ENCODE measurements at regions not wholly inside any gene's neighbourhood (a gene's known extent, or its start where the extent isn't known, plus 50 kb on each side); places are given as distances from the start of the nearest gene placed in this dataset.

GRCh38 chr6:44631968-44632367, 244.5 kb downstream of the CDC5L start:
- no peak overlapping the region for H3K27ac ChIP-seq (ENCODE audit: low read length)
- no peaks in the 10 kb centered on the region for H3K4me1 ChIP-seq (ENCODE audit: low read length)
- no peaks in the 10 kb centered on the region for H3K36me3 ChIP-seq (ENCODE audit: insufficient read depth, low read length)
- DNase-seq: no peak
- no peak overlapping the region for H3K4me2 ChIP-seq (ENCODE audit: low read depth, low read length, poor library complexity, severe bottlenecking)
- no peak overlapping the region for H2AFZ ChIP-seq (ENCODE audit: low read length)
- H3K9ac ChIP-seq (ENCODE audit: low read length): no peak overlapping the region
- no peak overlapping the region for H3K4me3 ChIP-seq (ENCODE audit: low read length)
- no peaks in the 10 kb centered on the region for H4K20me1 ChIP-seq (ENCODE audit: insufficient read depth, low read depth, low read length)
- no peaks in the 10 kb centered on the region for H3K9me3 ChIP-seq (ENCODE audit: low read length)
- H3K79me2 ChIP-seq (ENCODE audit: low read length): no peaks in the 10 kb centered on the region
- no peaks in the 10 kb centered on the region for H3K9me2 ChIP-seq (replicated peaks; ENCODE audit: insufficient read depth, low read length)
- H3K27me3 ChIP-seq (ENCODE audit: low read length): no peaks in the 10 kb centered on the region

- DNase-seq: no peak
- no peak overlapping the region for H3K4me2 ChIP-seq (ENCODE audit: low read depth, low read length, poor library complexity, severe bottlenecking)
- H3K9ac ChIP-seq (ENCODE audit: low read length): no peak overlapping the region
- H3K4me1 ChIP-seq (ENCODE audit: low read length): no peaks in the 10 kb centered on the region
- H3K9me3 ChIP-seq (ENCODE audit: low read length): no peaks in the 10 kb centered on the region
- H3K79me2 ChIP-seq (ENCODE audit: low read length): no peaks in the 10 kb centered on the region
- H3K4me3 ChIP-seq (ENCODE audit: low read length): no peak overlapping the region
- H3K36me3 ChIP-seq (ENCODE audit: insufficient read depth, low read length): no peaks in the 10 kb centered on the region
- H3K27me3 ChIP-seq (ENCODE audit: low read length): no peaks in the 10 kb centered on the region
- no peak overlapping the region for H2AFZ ChIP-seq (ENCODE audit: low read length)
- no peaks in the 10 kb centered on the region for H3K9me2 ChIP-seq (replicated peaks; ENCODE audit: insufficient read depth, low read length)
- H3K27ac ChIP-seq (ENCODE audit: low read length): no peak overlapping the region
- no peaks in the 10 kb centered on the region for H4K20me1 ChIP-seq (ENCODE audit: insufficient read depth, low read depth, low read length)
These were observed 246.8 kb downstream of the CDC5L start for GRCh38 chr6:44634321-44634720.

- Histone ChIP-seq H3K9me2 (replicated peaks; ENCODE audit: insufficient read depth, low read length) (no peaks in the 10 kb centered on the region), H3K79me2 (ENCODE audit: low read length) (no peaks in the 10 kb centered on the region), H3K27me3 (ENCODE audit: low read length) (no peaks in the 10 kb centered on the region), H4K20me1 (ENCODE audit: insufficient read depth, low read depth, low read length) (no peaks in the 10 kb centered on the region), H3K4me1 (ENCODE audit: low read length) (no peaks in the 10 kb centered on the region), H3K9ac (ENCODE audit: low read length) (no peak overlapping the region), H2AFZ (ENCODE audit: low read length) (no peak overlapping the region), H3K9me3 (ENCODE audit: low read length) (no peaks in the 10 kb centered on the region), H3K4me2 (ENCODE audit: low read depth, low read length, poor library complexity, severe bottlenecking) (no peak overlapping the region), H3K4me3 (ENCODE audit: low read length) (no peak overlapping the region), H3K27ac (ENCODE audit: low read length) (no peak overlapping the region), H3K36me3 (ENCODE audit: insufficient read depth, low read length) (no peaks in the 10 kb centered on the region)
- DNase-seq: no peak
These were observed 248.0 kb downstream of the CDC5L start for GRCh38 chr6:44635486-44635885.

GRCh38 chr6:44636561-44637248, 249.2 kb downstream of the CDC5L start:
- no peaks in the 10 kb centered on the region for H3K9me2 ChIP-seq (replicated peaks; ENCODE audit: insufficient read depth, low read length)
- H3K79me2 ChIP-seq (ENCODE audit: low read length): no peaks in the 10 kb centered on the region
- H3K4me1 ChIP-seq (ENCODE audit: low read length): no peaks in the 10 kb centered on the region
- H4K20me1 ChIP-seq (ENCODE audit: insufficient read depth, low read depth, low read length): no peaks in the 10 kb centered on the region
- H3K36me3 ChIP-seq (ENCODE audit: insufficient read depth, low read length): no peaks in the 10 kb centered on the region
- no peak overlapping the region for H3K27ac ChIP-seq (ENCODE audit: low read length)
- H3K4me3 ChIP-seq (ENCODE audit: low read length): no peak overlapping the region
- H3K27me3 ChIP-seq (ENCODE audit: low read length): no peaks in the 10 kb centered on the region
- H2AFZ ChIP-seq (ENCODE audit: low read length): no peak overlapping the region
- DNase-seq: no peak
- no peaks in the 10 kb centered on the region for H3K9me3 ChIP-seq (ENCODE audit: low read length)
- no peak overlapping the region for H3K4me2 ChIP-seq (ENCODE audit: low read depth, low read length, poor library complexity, severe bottlenecking)
- H3K9ac ChIP-seq (ENCODE audit: low read length): no peak overlapping the region

- no peak for DNase-seq
These were observed 254.0 kb downstream of the CDC5L start for GRCh38 chr6:44641344-44642031.

GRCh38 chr6:44642349-44642748, 254.8 kb downstream of the CDC5L start:
- Histone ChIP-seq H3K79me2 (ENCODE audit: low read length) (no peaks in the 10 kb centered on the region), H3K9me2 (replicated peaks; ENCODE audit: insufficient read depth, low read length) (no peaks in the 10 kb centered on the region), H3K36me3 (ENCODE audit: insufficient read depth, low read length) (no peaks in the 10 kb centered on the region), H3K4me3 (ENCODE audit: low read length) (no peak overlapping the region), H3K27ac (ENCODE audit: low read length) (no peak overlapping the region), H4K20me1 (ENCODE audit: insufficient read depth, low read depth, low read length) (no peaks in the 10 kb centered on the region), H3K4me2 (ENCODE audit: low read depth, low read length, poor library complexity, severe bottlenecking) (no peak overlapping the region), H2AFZ (ENCODE audit: low read length) (no peak overlapping the region), H3K27me3 (ENCODE audit: low read length) (no peaks in the 10 kb centered on the region), H3K4me1 (ENCODE audit: low read length) (no peaks in the 10 kb centered on the region), H3K9me3 (ENCODE audit: low read length) (no peaks in the 10 kb centered on the region), H3K9ac (ENCODE audit: low read length) (no peak overlapping the region)
- no peak for DNase-seq

More at GRCh38 chr6:44641344-44642031, 254.0 kb downstream of the CDC5L start:
- H3K4me2 ChIP-seq (ENCODE audit: low read depth, low read length, poor library complexity, severe bottlenecking): no peak overlapping the region
- no peaks in the 10 kb centered on the region for H3K27me3 ChIP-seq (ENCODE audit: low read length)
- H3K4me1 ChIP-seq (ENCODE audit: low read length): no peaks in the 10 kb centered on the region
- no peaks in the 10 kb centered on the region for H3K79me2 ChIP-seq (ENCODE audit: low read length)
- H4K20me1 ChIP-seq (ENCODE audit: insufficient read depth, low read depth, low read length): no peaks in the 10 kb centered on the region
- H3K9me2 ChIP-seq (replicated peaks; ENCODE audit: insufficient read depth, low read length): no peaks in the 10 kb centered on the region
- no peak overlapping the region for H3K4me3 ChIP-seq (ENCODE audit: low read length)
- H3K27ac ChIP-seq (ENCODE audit: low read length): no peak overlapping the region
- H3K9ac ChIP-seq (ENCODE audit: low read length): no peak overlapping the region
- no peaks in the 10 kb centered on the region for H3K9me3 ChIP-seq (ENCODE audit: low read length)
- no peaks in the 10 kb centered on the region for H3K36me3 ChIP-seq (ENCODE audit: insufficient read depth, low read length)
- H2AFZ ChIP-seq (ENCODE audit: low read length): no peak overlapping the region

- H3K9me2 ChIP-seq (replicated peaks; ENCODE audit: insufficient read depth, low read length): no peaks in the 10 kb centered on the region
- H3K27me3 ChIP-seq (ENCODE audit: low read length): no peaks in the 10 kb centered on the region
- no peaks in the 10 kb centered on the region for H3K4me1 ChIP-seq (ENCODE audit: low read length)
- H3K9me3 ChIP-seq (ENCODE audit: low read length): no peaks in the 10 kb centered on the region
- H3K36me3 ChIP-seq (ENCODE audit: insufficient read depth, low read length): no peaks in the 10 kb centered on the region
- no peaks in the 10 kb centered on the region for H4K20me1 ChIP-seq (ENCODE audit: insufficient read depth, low read depth, low read length)
- no peaks in the 10 kb centered on the region for H3K79me2 ChIP-seq (ENCODE audit: low read length)
- H3K9ac ChIP-seq (ENCODE audit: low read length): no peak overlapping the region
- no peak for DNase-seq
- no peak overlapping the region for H3K27ac ChIP-seq (ENCODE audit: low read length)
- no peak overlapping the region for H3K4me3 ChIP-seq (ENCODE audit: low read length)
- no peak overlapping the region for H2AFZ ChIP-seq (ENCODE audit: low read length)
- H3K4me2 ChIP-seq (ENCODE audit: low read depth, low read length, poor library complexity, severe bottlenecking): no peak overlapping the region
These were observed 255.5 kb downstream of the CDC5L start for GRCh38 chr6:44642870-44643522.

- Histone ChIP-seq H2AFZ (ENCODE audit: low read length) (no peak overlapping the region), H4K20me1 (ENCODE audit: insufficient read depth, low read depth, low read length) (no peaks in the 10 kb centered on the region), H3K4me1 (ENCODE audit: low read length) (no peaks in the 10 kb centered on the region), H3K9ac (ENCODE audit: low read length) (no peak overlapping the region), H3K27ac (ENCODE audit: low read length) (no peak overlapping the region), H3K4me3 (ENCODE audit: low read length) (no peak overlapping the region), H3K9me3 (ENCODE audit: low read length) (no peaks in the 10 kb centered on the region), H3K36me3 (ENCODE audit: insufficient read depth, low read length) (no peaks in the 10 kb centered on the region), H3K27me3 (ENCODE audit: low read length) (no peaks in the 10 kb centered on the region), H3K9me2 (replicated peaks; ENCODE audit: insufficient read depth, low read length) (no peaks in the 10 kb centered on the region), H3K79me2 (ENCODE audit: low read length) (no peaks in the 10 kb centered on the region), H3K4me2 (ENCODE audit: low read depth, low read length, poor library complexity, severe bottlenecking) (no peak overlapping the region)
- no peak for DNase-seq
These were observed 257.8 kb downstream of the CDC5L start for GRCh38 chr6:44645276-44645675.
